SU-DHL-6 (cell line): ENCODE measurements at regions not wholly inside any gene's neighbourhood (a gene's known extent, or its start where the extent isn't known, plus 50 kb on each side); places are given as distances from the start of the nearest gene placed in this dataset.
"Not testable (repeated sequence)": the region's sequence is repeated elsewhere in the genome, so short reads cannot be mapped to it uniquely, and the experiment has no call there.

ENCODE experiments used
- H2AFZ ChIP-seq: fragments of 200-600 bp; sonication (generic); 2 replicates; pipeline ENCODE4 v1.6.1; 2014; ENCODE audit warnings: low read depth, mild to moderate bottlenecking, moderate library complexity, mixed read lengths, antibody characterized with exemption, low read length; ENCODE audit not compliant: severe bottlenecking
- H3F3A ChIP-seq: fragments of 200-600 bp; shearing (Covaris generic); 2 replicates; pipeline ENCODE4 v1.6.0; 2016; ENCODE audit warnings: antibody characterized with exemption, mild to moderate bottlenecking; ENCODE audit not compliant: insufficient read depth
- H3K27ac ChIP-seq: fragments of 200-600 bp; sonication (generic); 2 replicates; pipeline ENCODE4 v1.5.1; 2016; ENCODE audit warnings: low read depth, mild to moderate bottlenecking, low read length, moderate library complexity, mixed read lengths
- H3K27me3 ChIP-seq: fragments of 200-600 bp; sonication (generic), shearing (Covaris generic); 2 replicates; pipeline ENCODE4 v1.6.0; 2014; ENCODE audit warnings: mild to moderate bottlenecking, low read length
- H3K36me3 ChIP-seq: fragments of 200-600 bp; sonication (generic); 2 replicates; pipeline ENCODE4 v1.6.1; 2014; ENCODE audit warnings: mild to moderate bottlenecking, low read length, mixed read lengths
- H3K4me2 ChIP-seq: fragments of 300-600, 200-600 bp; shearing (Covaris generic), sonication (generic); 2 replicates; pipeline ENCODE4 v1.6.0; 2014; ENCODE audit warnings: low read length, low read depth, mild to moderate bottlenecking; ENCODE audit not compliant: poor library complexity, severe bottlenecking
- H3K4me3 ChIP-seq: fragments of 200-600 bp; sonication (generic); 2 replicates; pipeline ENCODE4 v1.5.1; 2014; ENCODE audit warnings: antibody characterized with exemption, low read length, mild to moderate bottlenecking, mixed read lengths; ENCODE audit not compliant: insufficient read depth, poor library complexity, severe bottlenecking
- H3K79me2 ChIP-seq: fragments of 200-600 bp; sonication (generic); 2 replicates; pipeline ENCODE4 v1.6.1; 2014; ENCODE audit warnings: mild to moderate bottlenecking, low read length, moderate library complexity; ENCODE audit not compliant: insufficient read depth
- H3K9ac ChIP-seq: fragments of 200-600 bp; sonication (generic); 2 replicates; pipeline ENCODE4 v1.7.0; 2014; ENCODE audit warnings: mild to moderate bottlenecking, low read length
- H3K9me2 ChIP-seq: fragments of 200-600 bp; sonication (generic); replicated peaks from 2 replicates; pipeline ENCODE4 v1.6.1; 2014; ENCODE audit warnings: low read length; ENCODE audit not compliant: insufficient read depth
- H3K9me3 ChIP-seq: fragments of 200-600 bp; sonication (generic); 2 replicates; pipeline ENCODE4 v1.6.1; 2014; ENCODE audit warnings: low read length, mixed read lengths; ENCODE audit not compliant: insufficient read depth
- H4K20me1 ChIP-seq: fragments of 200-600 bp; sonication (generic); 2 replicates; pipeline ENCODE4 v1.6.1; 2014; ENCODE audit warnings: low read depth, mild to moderate bottlenecking, antibody characterized with exemption, low read length, moderate library complexity, mixed read lengths
- EZH2phosphoT487 ChIP-seq: fragments of 200-600 bp; sonication (generic), shearing (Covaris generic); conservative IDR thresholded peaks from 2 replicates; pipeline ENCODE4 v1.6.1; 2018; ENCODE audit warnings: mild to moderate bottlenecking, antibody characterized with exemption, low read length, moderate library complexity, mixed read lengths
- TF ChIP-seq, protein P1 (sequence below): fragments of 200-600 bp; sonication (generic); IDR thresholded peaks from one replicate; pipeline ENCODE4 v1.5.1; 2017; ENCODE audit warnings: antibody characterized with exemption, mild to moderate bottlenecking, low read length, moderate library complexity; ENCODE audit not compliant: insufficient read depth, poor library complexity, severe bottlenecking

DNA sequence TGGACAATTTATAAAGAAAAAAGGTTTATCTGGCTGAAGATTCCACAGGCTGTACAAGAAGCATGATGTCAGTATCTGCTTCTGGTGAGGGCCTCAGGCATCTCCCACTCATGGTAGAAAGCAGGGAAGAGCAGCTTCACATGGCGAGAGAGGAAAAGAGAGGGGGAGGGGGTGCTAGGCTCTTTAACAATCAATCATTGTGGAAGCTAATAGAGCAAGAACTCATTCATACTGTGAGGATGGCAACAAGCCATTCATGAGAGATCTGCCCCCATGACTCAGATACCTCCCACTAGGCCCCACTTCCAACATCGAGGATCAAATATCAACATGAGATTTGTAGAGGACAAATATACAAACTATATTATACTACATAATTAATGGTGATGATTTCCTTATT lies 361.9 kb upstream of the FAR2 start:
- H4K20me1 ChIP-seq, result no peaks in the 10 kb centered on the region
- H3F3A ChIP-seq, result no peaks in the 10 kb centered on the region
- H2AFZ ChIP-seq, result no peak overlapping the region
- no peaks in the 10 kb centered on the region for H3K9me2 ChIP-seq
- H3K9ac ChIP-seq, result no peak overlapping the region
- H3K27me3 ChIP-seq, result no peaks in the 10 kb centered on the region
- no peak overlapping the region for H3K27ac ChIP-seq
- no peak overlapping the region for H3K4me3 ChIP-seq
- no peaks in the 10 kb centered on the region for H3K36me3 ChIP-seq
- TF ChIP-seq, protein P1, sequence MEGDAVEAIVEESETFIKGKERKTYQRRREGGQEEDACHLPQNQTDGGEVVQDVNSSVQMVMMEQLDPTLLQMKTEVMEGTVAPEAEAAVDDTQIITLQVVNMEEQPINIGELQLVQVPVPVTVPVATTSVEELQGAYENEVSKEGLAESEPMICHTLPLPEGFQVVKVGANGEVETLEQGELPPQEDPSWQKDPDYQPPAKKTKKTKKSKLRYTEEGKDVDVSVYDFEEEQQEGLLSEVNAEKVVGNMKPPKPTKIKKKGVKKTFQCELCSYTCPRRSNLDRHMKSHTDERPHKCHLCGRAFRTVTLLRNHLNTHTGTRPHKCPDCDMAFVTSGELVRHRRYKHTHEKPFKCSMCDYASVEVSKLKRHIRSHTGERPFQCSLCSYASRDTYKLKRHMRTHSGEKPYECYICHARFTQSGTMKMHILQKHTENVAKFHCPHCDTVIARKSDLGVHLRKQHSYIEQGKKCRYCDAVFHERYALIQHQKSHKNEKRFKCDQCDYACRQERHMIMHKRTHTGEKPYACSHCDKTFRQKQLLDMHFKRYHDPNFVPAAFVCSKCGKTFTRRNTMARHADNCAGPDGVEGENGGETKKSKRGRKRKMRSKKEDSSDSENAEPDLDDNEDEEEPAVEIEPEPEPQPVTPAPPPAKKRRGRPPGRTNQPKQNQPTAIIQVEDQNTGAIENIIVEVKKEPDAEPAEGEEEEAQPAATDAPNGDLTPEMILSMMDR, result no peak
- no peak for TF ChIP-seq EZH2phosphoT487
- H3K4me2 ChIP-seq, result no peak overlapping the region
- no peaks in the 10 kb centered on the region for H3K79me2 ChIP-seq
- H3K9me3 ChIP-seq, result no peaks in the 10 kb centered on the region

DNA sequence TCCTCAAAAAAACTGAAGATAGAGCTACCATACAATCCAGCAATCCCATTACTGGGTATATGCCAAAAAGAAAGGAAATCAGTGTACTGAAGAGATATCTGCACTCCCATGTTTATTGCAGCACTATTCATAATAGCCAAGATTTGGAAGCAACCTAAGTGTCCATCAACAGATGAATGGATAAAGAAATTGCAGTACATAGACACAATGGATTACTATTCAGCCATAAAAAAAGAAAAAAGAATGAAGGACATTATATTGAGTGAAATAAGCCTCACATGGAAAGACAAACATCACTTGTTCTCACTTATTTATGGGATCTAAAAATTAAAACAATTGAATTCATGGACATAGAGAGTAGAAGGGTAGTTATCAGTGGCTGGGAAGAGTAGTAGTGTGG lies 360.8 kb upstream of the FAR2 start:
- not testable (repeated sequence) for H4K20me1 ChIP-seq, H3F3A ChIP-seq, H3K27ac ChIP-seq, H3K27me3 ChIP-seq, H3K4me2 ChIP-seq, H3K79me2 ChIP-seq, H3K36me3 ChIP-seq, H2AFZ ChIP-seq, H3K9ac ChIP-seq, H3K9me3 ChIP-seq, H3K9me2 ChIP-seq, H3K4me3 ChIP-seq

DNA sequence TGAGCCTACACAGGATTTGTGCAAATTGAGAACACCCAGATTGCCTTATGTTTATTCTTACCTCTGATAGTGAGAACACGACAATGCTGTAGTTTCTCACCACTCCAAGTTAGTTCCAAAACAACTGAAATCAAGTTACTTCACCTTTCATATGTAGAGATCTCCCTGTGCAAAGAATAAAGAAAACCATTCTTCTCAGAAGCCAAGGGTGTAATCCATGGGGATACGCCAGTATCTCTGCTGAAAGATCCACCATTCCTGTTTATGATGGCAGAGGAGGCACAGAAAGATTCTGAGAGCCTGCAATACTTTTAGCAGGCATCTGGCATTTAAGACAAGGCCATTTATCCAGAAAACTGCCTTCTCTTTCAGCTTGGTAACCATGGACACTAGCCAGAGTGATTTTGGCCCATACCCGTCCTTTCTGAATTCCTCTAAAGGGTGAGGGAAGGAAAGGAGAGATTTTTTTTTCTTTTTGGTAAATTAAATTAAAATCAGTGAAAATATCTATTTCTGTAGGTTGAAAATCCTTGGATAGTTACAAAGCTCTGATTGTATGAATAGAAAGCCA lies 355.4 kb upstream of the FAR2 start:
- no peaks in the 10 kb centered on the region for H3K9me2 ChIP-seq
- H3K4me2 ChIP-seq, result no peak overlapping the region
- no peaks in the 10 kb centered on the region for H3K9me3 ChIP-seq
- no peak overlapping the region for H3K27ac ChIP-seq
- H3K27me3 ChIP-seq, result no peaks in the 10 kb centered on the region
- no peaks in the 10 kb centered on the region for H4K20me1 ChIP-seq
- H3K79me2 ChIP-seq, result no peaks in the 10 kb centered on the region
- H3K36me3 ChIP-seq, result no peaks in the 10 kb centered on the region
- no peak overlapping the region for H2AFZ ChIP-seq
- H3K4me3 ChIP-seq, result no peak overlapping the region
- TF ChIP-seq, protein P1, result no peak
- TF ChIP-seq EZH2phosphoT487, result no peak
- H3F3A ChIP-seq, result no peaks in the 10 kb centered on the region
- no peak overlapping the region for H3K9ac ChIP-seq

- no peaks in the 10 kb centered on the region for H3K36me3 ChIP-seq
- TF ChIP-seq EZH2phosphoT487, result no peak
- TF ChIP-seq, protein P1, result no peak
- no peak overlapping the region for H2AFZ ChIP-seq
- no peak overlapping the region for H3K9ac ChIP-seq
- H3K4me2 ChIP-seq, result no peak overlapping the region
- H3K27ac ChIP-seq, result no peak overlapping the region
- H3K4me3 ChIP-seq, result no peak overlapping the region
- no peaks in the 10 kb centered on the region for H3K9me3 ChIP-seq
- H3F3A ChIP-seq, result no peaks in the 10 kb centered on the region
- H3K79me2 ChIP-seq, result no peaks in the 10 kb centered on the region
- H3K9me2 ChIP-seq, result no peaks in the 10 kb centered on the region
- H4K20me1 ChIP-seq, result no peaks in the 10 kb centered on the region
- no peaks in the 10 kb centered on the region for H3K27me3 ChIP-seq
These were observed 354.9 kb upstream of the FAR2 start for GRCh38 chr12:28794211-28794610.
